Cerebellar cortex (tissue), 1 donor: ENCODE measurements at regions not wholly inside any gene's neighbourhood (a gene's known extent, or its start where the extent isn't known, plus 50 kb on each side); places are given as distances from the start of the nearest gene placed in this dataset.
"Not testable (repeated sequence)": the region's sequence is repeated elsewhere in the genome, so short reads cannot be mapped to it uniquely, and the experiment has no call there.

Source experiments
- DNase-seq: peaks from one replicate; pipeline ENCODE4 v3.0.0-alpha.2; 2015; ENCODE audit warnings: low spot score

DNA sequence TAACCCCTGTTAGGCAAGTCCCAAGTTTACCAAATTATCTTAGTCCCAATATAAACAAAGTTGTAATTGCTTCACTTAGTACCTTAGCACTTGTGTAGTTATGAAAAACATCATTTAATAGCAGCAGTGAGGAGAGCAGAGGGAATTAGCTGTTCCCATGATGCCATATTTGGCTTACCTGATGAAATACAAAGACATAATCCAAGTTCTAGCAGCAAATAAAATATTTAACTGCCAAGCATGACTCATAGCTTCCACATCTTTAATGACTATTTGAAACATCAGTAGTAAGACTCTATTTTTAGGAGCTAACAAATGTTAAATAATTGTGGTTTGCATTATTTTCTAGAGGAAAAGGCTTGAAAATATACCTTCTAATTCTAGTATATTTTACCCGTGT, 94.0 kb upstream of the MCHR2 start:
- DNase-seq = no peak

DNA sequence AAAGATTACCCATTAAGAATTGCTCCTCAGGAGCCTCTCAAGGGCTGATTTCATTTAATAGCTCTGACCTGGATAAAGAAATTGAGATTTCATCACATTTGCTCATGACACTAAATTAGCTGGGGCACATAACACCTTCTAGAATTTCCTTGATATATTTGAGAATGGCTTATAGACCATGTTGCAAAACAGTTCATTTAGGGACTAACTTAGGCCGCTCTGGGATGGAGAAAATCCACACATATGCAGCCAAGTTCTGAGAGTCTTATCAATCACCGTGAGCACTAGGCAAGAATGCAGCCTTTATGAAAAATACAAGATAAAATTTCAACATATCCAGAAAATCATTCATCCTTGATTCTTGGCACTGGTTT, 91.0 kb upstream of the MCHR2 start:
- no peak for DNase-seq

DNA sequence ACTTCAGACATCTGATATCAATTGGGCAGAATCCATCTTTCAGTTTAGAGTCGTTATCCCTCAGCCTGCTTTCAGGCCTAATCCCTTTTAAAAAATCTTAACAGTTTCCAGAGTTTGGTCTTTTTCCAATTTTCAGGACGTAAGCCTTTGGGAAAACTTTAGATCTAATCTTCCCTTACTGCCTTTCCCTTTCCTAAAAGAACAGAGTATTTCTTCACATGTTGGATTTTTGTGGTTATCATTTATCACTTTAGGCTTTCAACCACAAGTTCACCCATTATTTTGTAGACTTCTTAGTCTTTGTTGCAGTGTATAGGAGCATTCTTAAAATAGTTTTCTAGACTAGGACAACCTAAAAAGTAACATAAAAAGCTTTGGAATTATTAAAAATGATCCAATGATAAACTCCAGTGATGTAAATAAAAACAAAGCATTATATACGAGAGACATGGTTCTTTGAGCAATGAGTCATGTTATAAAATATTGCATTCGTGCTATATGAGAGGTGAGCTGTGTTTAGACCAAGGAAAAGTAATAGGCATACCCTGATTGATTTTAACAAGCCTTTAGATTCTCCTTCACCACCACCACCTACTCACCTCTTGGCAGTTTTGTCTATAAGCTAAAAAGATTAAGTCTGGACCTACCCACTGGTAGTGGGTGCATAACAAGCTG, 90.4 kb upstream of the MCHR2 start:
- DNase-seq = no peak

DNA sequence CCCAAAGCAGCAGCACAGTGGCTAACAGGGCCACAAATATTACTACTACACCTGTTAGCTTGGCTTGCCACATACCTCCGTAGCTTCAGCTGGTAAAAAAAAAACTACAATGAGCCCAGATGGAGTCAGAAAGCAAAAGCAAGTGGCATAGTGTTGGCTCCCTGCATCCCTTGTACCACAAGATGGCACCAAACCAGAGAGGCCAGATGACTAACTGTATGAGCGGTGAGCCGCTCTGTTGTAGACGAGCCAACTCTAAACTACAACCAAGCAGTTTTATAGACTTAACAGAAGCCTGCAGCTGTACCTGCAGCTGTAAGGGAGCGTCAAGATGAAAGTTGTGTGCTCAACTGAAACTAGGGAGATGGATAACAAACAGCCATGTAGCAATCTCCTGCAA, 84.5 kb upstream of the MCHR2 start:
- peak; percentile 15 for DNase-seq

DNA sequence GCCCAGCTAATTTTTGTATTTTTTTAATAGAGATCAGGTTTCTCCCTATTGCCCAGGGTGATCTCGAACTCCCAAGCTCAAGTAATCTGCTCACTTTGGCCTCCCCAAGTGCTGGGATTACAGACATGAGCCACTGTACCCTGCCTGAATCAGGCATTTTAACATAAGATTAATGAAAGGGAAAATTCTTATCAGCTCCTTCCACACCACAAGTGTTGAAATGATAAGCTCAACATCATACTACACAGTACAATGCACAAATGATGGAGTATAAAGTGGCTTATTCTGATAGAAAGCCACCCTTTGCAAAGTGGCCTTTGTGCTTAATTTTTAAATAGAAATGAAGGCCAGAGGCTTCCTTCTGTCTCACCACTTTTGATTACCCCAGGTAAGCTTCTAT, 71.3 kb upstream of the MCHR2 start:
- no peak for DNase-seq

DNA sequence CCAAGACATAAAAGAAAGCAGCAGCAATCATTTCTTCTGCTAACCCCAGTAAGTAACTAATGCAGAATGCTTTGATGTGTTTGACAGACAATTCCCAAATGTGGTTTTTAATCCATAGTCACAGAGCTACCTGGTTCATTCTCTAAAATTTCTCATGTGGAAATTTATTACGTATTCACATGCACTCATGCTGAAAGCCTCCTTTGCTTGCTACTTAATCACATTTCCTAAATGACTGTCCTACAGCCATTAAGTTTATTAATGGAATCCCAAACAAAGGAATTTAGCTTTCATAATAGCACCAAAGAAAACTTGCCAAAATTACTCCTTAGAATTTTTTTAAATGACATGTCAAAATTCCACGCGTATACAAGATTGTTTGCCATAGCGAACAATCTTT, 68.6 kb upstream of the MCHR2 start:
- DNase-seq = no peak

DNA sequence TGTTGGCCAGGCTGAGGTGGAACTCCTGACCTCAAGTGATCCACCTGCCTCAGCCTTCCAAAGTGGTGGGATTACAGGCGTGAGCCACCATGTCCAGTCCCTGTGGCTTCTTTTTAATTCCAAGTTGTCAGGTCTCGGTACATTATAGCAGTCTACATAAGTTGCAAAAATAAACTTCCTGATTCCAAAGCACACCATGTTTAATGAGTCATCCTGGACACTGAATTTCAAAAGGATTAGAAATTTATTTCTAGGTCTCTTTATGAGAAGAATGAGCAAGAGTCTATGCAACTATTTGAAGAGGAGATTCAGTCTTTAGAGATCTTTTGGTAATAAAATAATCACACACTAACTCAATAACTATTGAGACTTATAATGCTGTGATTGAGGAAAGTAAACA, 63.9 kb upstream of the MCHR2 start:
- no peak for DNase-seq

DNA sequence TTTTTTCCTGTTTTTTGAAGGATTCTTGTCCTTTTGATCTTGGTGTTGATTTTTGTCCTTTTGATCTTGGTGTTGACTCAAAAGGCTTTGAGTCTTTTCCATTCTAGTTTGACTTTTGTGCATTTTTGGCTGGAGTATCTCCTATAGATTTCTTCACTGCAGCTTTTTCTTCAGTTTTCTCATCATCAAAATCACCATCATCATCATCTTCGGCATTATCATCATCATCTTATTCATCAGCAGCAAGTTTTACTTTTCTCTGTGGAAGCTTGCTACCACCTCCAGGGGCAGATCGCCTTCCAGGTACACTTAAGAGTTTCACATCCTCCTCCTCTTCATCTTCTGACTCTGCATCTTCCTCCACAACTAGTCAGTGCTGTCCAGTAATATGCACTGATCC, 56.5 kb upstream of the MCHR2 start:
- DNase-seq = no peak

DNA sequence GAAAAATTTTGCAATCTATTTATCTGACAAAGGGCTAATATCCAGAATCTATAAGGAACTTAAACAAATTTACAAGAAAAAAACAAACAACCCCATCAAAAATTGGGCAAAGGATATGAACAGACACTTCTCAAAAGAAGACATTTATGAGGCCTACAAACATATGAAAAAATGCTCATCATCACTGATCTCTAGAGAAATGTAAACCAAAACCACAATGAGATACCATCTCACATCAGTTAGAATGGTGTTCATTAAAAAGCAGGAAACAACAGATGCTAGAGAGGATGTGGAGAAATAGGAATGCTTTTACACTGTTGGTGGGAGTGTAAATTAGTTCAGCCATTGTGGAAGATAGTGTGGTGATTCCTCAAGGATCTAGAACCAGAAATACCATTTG, 49.9 kb upstream of the MCHR2 start:
- DNase-seq = not testable (repeated sequence)
